ENCODE measurements at regions not wholly inside any gene's neighbourhood (a gene's known extent, or its start where the extent isn't known, plus 50 kb on each side); places are given as distances from the start of the nearest gene placed in this dataset.
A peak's percentile ranks its signal among the peaks of the same experiment; 100 is the strongest.

GRCh38 chr7:54689394-54690049, 69.5 kb downstream of the SEC61G start:
- TF ChIP-seq, protein P1, sequence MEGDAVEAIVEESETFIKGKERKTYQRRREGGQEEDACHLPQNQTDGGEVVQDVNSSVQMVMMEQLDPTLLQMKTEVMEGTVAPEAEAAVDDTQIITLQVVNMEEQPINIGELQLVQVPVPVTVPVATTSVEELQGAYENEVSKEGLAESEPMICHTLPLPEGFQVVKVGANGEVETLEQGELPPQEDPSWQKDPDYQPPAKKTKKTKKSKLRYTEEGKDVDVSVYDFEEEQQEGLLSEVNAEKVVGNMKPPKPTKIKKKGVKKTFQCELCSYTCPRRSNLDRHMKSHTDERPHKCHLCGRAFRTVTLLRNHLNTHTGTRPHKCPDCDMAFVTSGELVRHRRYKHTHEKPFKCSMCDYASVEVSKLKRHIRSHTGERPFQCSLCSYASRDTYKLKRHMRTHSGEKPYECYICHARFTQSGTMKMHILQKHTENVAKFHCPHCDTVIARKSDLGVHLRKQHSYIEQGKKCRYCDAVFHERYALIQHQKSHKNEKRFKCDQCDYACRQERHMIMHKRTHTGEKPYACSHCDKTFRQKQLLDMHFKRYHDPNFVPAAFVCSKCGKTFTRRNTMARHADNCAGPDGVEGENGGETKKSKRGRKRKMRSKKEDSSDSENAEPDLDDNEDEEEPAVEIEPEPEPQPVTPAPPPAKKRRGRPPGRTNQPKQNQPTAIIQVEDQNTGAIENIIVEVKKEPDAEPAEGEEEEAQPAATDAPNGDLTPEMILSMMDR (IDR thresholded peaks at IDR 0.05): no peak
- TF ChIP-seq POLR2AphosphoS5 (IDR thresholded peaks at IDR 0.05) (no peak), POLR2A (IDR thresholded peaks at IDR 0.05) (no peak)
- WGBS, 5 donors: 45 to 66% (median 60%) methylated on average over 5 of the region's 5 CpGs
- no peaks in the 10 kb centered on the region for H3K9me3 ChIP-seq
- no peak overlapping the region for H3K27ac ChIP-seq
- DNase-seq: peak in 1 of 2 donors; percentile 34
- H3K36me3 ChIP-seq: no peaks in the 10 kb centered on the region
- H3K4me3 ChIP-seq: no peak overlapping the region
- intact Hi-C loops (cut with DNase I; ENCODE audit: low total_unique reads): no loop called here
- no peaks in the 10 kb centered on the region for H3K27me3 ChIP-seq
- no peaks in the 10 kb centered on the region for H3K4me1 ChIP-seq

DNA sequence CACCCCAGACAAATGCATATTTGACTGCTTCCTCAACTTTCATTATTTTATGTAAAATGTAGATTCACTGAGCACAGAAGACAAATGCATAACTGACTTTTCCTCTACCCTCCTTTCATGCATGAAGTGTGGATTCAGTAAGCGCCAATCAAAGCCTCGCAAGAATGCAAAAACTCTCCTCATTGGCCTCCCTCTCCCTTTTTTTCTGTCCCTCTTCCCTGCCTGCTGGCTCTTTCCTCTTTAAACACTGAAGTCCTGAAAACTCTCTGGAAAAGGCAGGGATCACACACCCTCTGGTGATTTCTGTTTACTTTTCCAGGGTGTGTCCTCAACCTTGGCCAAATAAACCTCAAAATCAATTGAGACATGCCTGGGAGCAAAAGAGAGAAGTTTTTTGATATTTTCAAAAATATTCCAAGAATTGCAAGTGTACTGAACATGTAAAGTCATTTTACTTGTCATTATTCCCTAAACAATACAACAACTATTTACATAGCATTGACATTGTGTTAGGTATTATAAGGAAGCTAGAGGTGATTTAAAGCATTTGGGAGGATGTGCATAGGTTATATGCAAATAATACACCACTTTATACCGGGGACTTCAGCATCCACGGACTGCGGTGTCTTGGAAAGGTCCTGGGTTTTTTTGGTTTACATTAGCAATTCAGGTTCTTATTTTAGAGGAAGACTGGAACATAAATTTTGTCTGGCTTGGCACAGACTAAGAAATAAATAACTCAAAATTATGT, 71.4 kb downstream of the SEC61G start:
- Histone ChIP-seq H3K4me1 (no peaks in the 10 kb centered on the region), H3K27me3 (no peaks in the 10 kb centered on the region), H3K27ac (no peak overlapping the region), H3K36me3 (no peaks in the 10 kb centered on the region), H3K9me3 (no peaks in the 10 kb centered on the region), H3K4me3 (no peak overlapping the region)
- WGBS, 5 donors: 59 to 68% (median 65%) methylated on average over 5 of the region's 5 CpGs
- intact Hi-C loops (cut with DNase I; ENCODE audit: low total_unique reads): no loop called here
- DNase-seq: no peak
- TF ChIP-seq, protein P1 (IDR thresholded peaks at IDR 0.05): no peak
- TF ChIP-seq POLR2AphosphoS5 (IDR thresholded peaks at IDR 0.05) (no peak), POLR2A (IDR thresholded peaks at IDR 0.05) (no peak), EP300 (IDR thresholded peaks at IDR 0.05) (no peak)

DNA sequence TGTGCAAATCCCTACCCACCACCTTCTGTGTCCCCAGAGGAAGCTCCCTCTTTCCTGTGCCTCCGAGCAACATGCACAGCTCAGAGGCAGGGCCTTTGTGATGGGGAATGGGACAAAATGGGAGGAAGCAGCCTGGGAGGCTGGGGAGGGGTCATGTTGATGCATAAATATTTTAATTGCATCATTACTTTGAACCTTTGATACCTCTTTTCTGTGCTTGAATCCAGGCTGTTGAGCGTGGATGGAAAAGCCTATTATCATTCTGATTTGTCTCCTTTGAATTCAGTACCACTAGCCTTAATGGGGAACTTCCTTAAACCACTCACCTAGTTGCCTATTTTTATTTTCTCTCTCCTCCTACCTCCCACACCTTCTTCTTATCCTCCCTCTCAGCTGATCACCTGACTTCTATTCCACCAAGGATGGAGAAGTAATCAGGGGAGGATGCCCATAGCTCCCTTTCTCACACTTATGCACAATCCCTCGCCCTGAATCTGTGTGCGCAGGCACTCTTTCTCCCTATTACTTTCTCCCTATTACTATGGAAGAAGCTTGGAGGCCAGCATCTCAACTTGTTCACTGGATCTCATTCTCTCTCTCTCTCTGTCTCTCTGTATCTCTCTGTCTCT, 78.5 kb downstream of the SEC61G start:
- H3K4me1 ChIP-seq: no peaks in the 10 kb centered on the region
- no peak overlapping the region for H3K4me3 ChIP-seq
- no peaks in the 10 kb centered on the region for H3K9me3 ChIP-seq
- intact Hi-C loops (cut with DNase I; ENCODE audit: low total_unique reads): no loop called here
- 65 to 75% (median 71%) methylated on average over 4 of the region's 4 CpGs for WGBS, 5 donors
- no peak for DNase-seq
- no peaks in the 10 kb centered on the region for H3K27me3 ChIP-seq
- no peak overlapping the region for H3K27ac ChIP-seq
- no peaks in the 10 kb centered on the region for H3K36me3 ChIP-seq
- TF ChIP-seq EP300 (IDR thresholded peaks at IDR 0.05) (no peak), POLR2A (IDR thresholded peaks at IDR 0.05) (no peak), POLR2AphosphoS5 (IDR thresholded peaks at IDR 0.05) (no peak)
- TF ChIP-seq, protein P1 (IDR thresholded peaks at IDR 0.05): no peak

GRCh38 chr7:54679490-54679817, 79.6 kb downstream of the SEC61G start:
- TF ChIP-seq POLR2AphosphoS5 (IDR thresholded peaks at IDR 0.05): no peak
- TF ChIP-seq EP300 (IDR thresholded peaks at IDR 0.05): no peak
- TF ChIP-seq, protein P1 (IDR thresholded peaks at IDR 0.05): no peak
- no peak for TF ChIP-seq POLR2A (IDR thresholded peaks at IDR 0.05)
- 94 to 98% (median 96%) methylated on average over 5 of the region's 5 CpGs for WGBS, 5 donors
- DNase-seq: no peak
- no peaks in the 10 kb centered on the region for H3K27me3 ChIP-seq
- no peaks in the 10 kb centered on the region for H3K9me3 ChIP-seq
- no peaks in the 10 kb centered on the region for H3K36me3 ChIP-seq
- H3K27ac ChIP-seq: no peak overlapping the region
- no peak overlapping the region for H3K4me3 ChIP-seq
- H3K4me1 ChIP-seq: no peaks in the 10 kb centered on the region
- intact Hi-C loops (cut with DNase I; ENCODE audit: low total_unique reads): no loop called here

All from stomach (tissue), 8 donors.